ENCODE measurements at regions not wholly inside any gene's neighbourhood (a gene's known extent, or its start where the extent isn't known, plus 50 kb on each side); places are given as distances from the start of the nearest gene placed in this dataset.

GRCh38 chr14:65297744-65298143 lies 114.8 kb upstream of the FUT8 start:
- intact Hi-C loops (cut with DNase I) = no loop called here
- no peak for DNase-seq (ENCODE audit: low spot score)

GRCh38 chr14:65299826-65300225 lies 112.7 kb upstream of the FUT8 start:
- DNase-seq (ENCODE audit: low spot score) = no peak
- intact Hi-C loops (cut with DNase I) = no loop called here

- intact Hi-C loops (cut with DNase I) = no loop called here
- DNase-seq (ENCODE audit: low spot score) = no peak
Measured at GRCh38 chr14:65301862-65302539, 110.5 kb upstream of the FUT8 start.

- intact Hi-C loops (cut with DNase I) = no loop called here
- DNase-seq (ENCODE audit: low spot score) = no peak
Measured at GRCh38 chr14:65302571-65303189, 109.8 kb upstream of the FUT8 start.

GRCh38 chr14:65303190-65303898 lies 109.2 kb upstream of the FUT8 start:
- no peak for DNase-seq (ENCODE audit: low spot score)
- intact Hi-C loops (cut with DNase I) = no loop called here

- no peak for DNase-seq (ENCODE audit: low spot score)
- intact Hi-C loops (cut with DNase I) = no loop called here
Measured at GRCh38 chr14:65303899-65304222, 108.7 kb upstream of the FUT8 start.

- intact Hi-C loops (cut with DNase I) = no loop called here
- DNase-seq (ENCODE audit: low spot score) = no peak
Measured at GRCh38 chr14:65304239-65304638, 108.3 kb upstream of the FUT8 start.

- DNase-seq (ENCODE audit: low spot score) = no peak
- intact Hi-C loops (cut with DNase I) = loop anchor here in 1 of 2 donors (5.0 kb wide), 1 partner anchor 1002 kb away; no protein-coding TSS in a partner anchor
Measured at GRCh38 chr14:65304963-65305362, 107.6 kb upstream of the FUT8 start.

GRCh38 chr14:65308536-65308935 lies 104.0 kb upstream of the FUT8 start:
- no peak for DNase-seq (ENCODE audit: low spot score)
- intact Hi-C loops (cut with DNase I) = loop anchor here in 1 of 2 donors (5.0 kb wide), 1 partner anchor 999 kb away; no protein-coding TSS in a partner anchor

- no peak for DNase-seq (ENCODE audit: low spot score)
- intact Hi-C loops (cut with DNase I) = no loop called here
Measured at GRCh38 chr14:65310568-65310967, 102.0 kb upstream of the FUT8 start.

- intact Hi-C loops (cut with DNase I) = no loop called here
- no peak for DNase-seq (ENCODE audit: low spot score)
Measured at GRCh38 chr14:65312859-65313258, 99.7 kb upstream of the FUT8 start.

GRCh38 chr14:65318636-65319506 lies 93.7 kb upstream of the FUT8 start:
- intact Hi-C loops (cut with DNase I) = no loop called here
- DNase-seq (ENCODE audit: low spot score) = no peak

- intact Hi-C loops (cut with DNase I) = no loop called here
- no peak for DNase-seq (ENCODE audit: low spot score)
Measured at GRCh38 chr14:65320661-65321308, 91.7 kb upstream of the FUT8 start.

- DNase-seq (ENCODE audit: low spot score) = no peak
- intact Hi-C loops (cut with DNase I) = no loop called here
Measured at GRCh38 chr14:65321370-65321875, 91.1 kb upstream of the FUT8 start.

- no peak for DNase-seq (ENCODE audit: low spot score)
- intact Hi-C loops (cut with DNase I) = no loop called here
Measured at GRCh38 chr14:65329481-65329880, 83.0 kb upstream of the FUT8 start.

GRCh38 chr14:65329911-65330310 lies 82.6 kb upstream of the FUT8 start:
- DNase-seq (ENCODE audit: low spot score) = no peak
- intact Hi-C loops (cut with DNase I) = no loop called here

GRCh38 chr14:65330416-65330815 lies 82.1 kb upstream of the FUT8 start:
- DNase-seq (ENCODE audit: low spot score) = no peak
- intact Hi-C loops (cut with DNase I) = no loop called here

GRCh38 chr14:65331652-65332051 lies 80.9 kb upstream of the FUT8 start:
- no peak for DNase-seq (ENCODE audit: low spot score)
- intact Hi-C loops (cut with DNase I) = no loop called here

Measured in posterior vena cava (tissue), 2 donors.